Karpas-422 (cell line): ENCODE measurements at regions not wholly inside any gene's neighbourhood (a gene's known extent, or its start where the extent isn't known, plus 50 kb on each side); places are given as distances from the start of the nearest gene placed in this dataset.
"Not testable (repeated sequence)": the region's sequence is repeated elsewhere in the genome, so short reads cannot be mapped to it uniquely, and the experiment has no call there.

Experiments used
- DNase-seq: peaks from one replicate; pipeline ENCODE4 v3.0.0-alpha.2; 2015
- H2AFZ ChIP-seq: fragments of 200-600 bp; sonication (generic); 2 replicates; pipeline ENCODE4 v1.6.1; 2014; ENCODE audit warnings: antibody characterized with exemption, low read length, mixed read lengths
- H3K27ac ChIP-seq: fragments of 200-600 bp; sonication (generic); 2 replicates; pipeline ENCODE4 v1.5.1; 2014; ENCODE audit warnings: mild to moderate bottlenecking, low read length, moderate library complexity
- H3K27me3 ChIP-seq: fragments of 200-600 bp; sonication (generic); 2 replicates; pipeline ENCODE4 v1.6.1; 2014; ENCODE audit warnings: low read length, mixed read lengths
- H3K36me3 ChIP-seq: fragments of 200-600 bp; sonication (generic); 2 replicates; pipeline ENCODE4 v1.6.1; 2014; ENCODE audit warnings: low read length, mixed read lengths; ENCODE audit not compliant: insufficient read depth
- H3K4me1 ChIP-seq: fragments of 200-600 bp; sonication (generic); 2 replicates; pipeline ENCODE4 v1.6.1; 2014; ENCODE audit warnings: mild to moderate bottlenecking, low read length, mixed read lengths
- H3K4me2 ChIP-seq: fragments of 200-600 bp; sonication (generic); 2 replicates; pipeline ENCODE4 v1.6.1; 2014; ENCODE audit warnings: low read length, low read depth, mild to moderate bottlenecking; ENCODE audit not compliant: poor library complexity, severe bottlenecking
- H3K4me3 ChIP-seq: fragments of 200-600 bp; sonication (generic); 2 replicates; pipeline ENCODE4 v1.5.1; 2014; ENCODE audit warnings: mild to moderate bottlenecking, antibody characterized with exemption, low read length, mixed read lengths
- H3K79me2 ChIP-seq: fragments of 200-600 bp; sonication (generic); 2 replicates; pipeline ENCODE4 v1.6.1; 2014; ENCODE audit warnings: mild to moderate bottlenecking, low read length, mixed read lengths
- H3K9ac ChIP-seq: fragments of 200-600 bp; sonication (generic); 2 replicates; pipeline ENCODE4 v1.6.0; 2014; ENCODE audit warnings: low read length
- H3K9me2 ChIP-seq: fragments of 200-600 bp; sonication (generic), shearing (Covaris generic); replicated peaks from 2 replicates; pipeline ENCODE4 v1.6.0; 2014; ENCODE audit warnings: mild to moderate bottlenecking, low read length, moderate library complexity; ENCODE audit not compliant: insufficient read depth
- H3K9me3 ChIP-seq: fragments of 300-700, 200-600 bp; sonication (generic); 2 replicates; pipeline ENCODE4 v1.6.1; 2014; ENCODE audit warnings: low read length, mixed read lengths
- H4K20me1 ChIP-seq: fragments of 200-600 bp; sonication (generic); 2 replicates; pipeline ENCODE4 v1.6.1; 2014; ENCODE audit warnings: mild to moderate bottlenecking, antibody characterized with exemption, low read length, low read depth; ENCODE audit not compliant: insufficient read depth

DNA sequence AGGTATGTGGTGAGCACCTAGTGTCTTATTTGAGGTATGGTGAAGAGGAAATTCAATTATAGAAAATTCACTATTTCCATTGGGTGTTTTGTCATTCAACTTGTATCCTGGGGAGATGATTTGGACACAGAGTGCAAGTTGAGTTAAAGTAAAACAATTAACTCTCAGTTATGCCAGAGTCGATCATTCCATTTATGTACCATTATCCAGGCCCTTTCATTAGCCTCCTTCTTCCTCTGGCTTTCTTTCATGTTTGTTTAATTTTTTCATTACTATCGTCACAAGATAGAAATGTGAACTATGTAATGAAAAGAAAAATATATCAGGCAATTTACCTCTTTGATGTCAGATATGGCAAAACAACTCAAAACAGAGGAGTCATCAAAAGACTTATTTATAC is 1347.2 kb upstream of the NUDT12 start:
- peaks cover 24% of the 10 kb centered on the region for H3K9me3 ChIP-seq
- DNase-seq, result no peak
- no peak overlapping the region for H3K27ac ChIP-seq
- H3K4me3 ChIP-seq, result no peak overlapping the region
- no peak overlapping the region for H3K4me2 ChIP-seq
- no peak overlapping the region for H3K9ac ChIP-seq
- H2AFZ ChIP-seq, result no peak overlapping the region
- H4K20me1 ChIP-seq, result no peaks in the 10 kb centered on the region
- H3K9me2 ChIP-seq, result no peaks in the 10 kb centered on the region
- H3K27me3 ChIP-seq, result no peaks in the 10 kb centered on the region
- H3K4me1 ChIP-seq, result no peaks in the 10 kb centered on the region
- no peaks in the 10 kb centered on the region for H3K79me2 ChIP-seq
- no peaks in the 10 kb centered on the region for H3K36me3 ChIP-seq

DNA sequence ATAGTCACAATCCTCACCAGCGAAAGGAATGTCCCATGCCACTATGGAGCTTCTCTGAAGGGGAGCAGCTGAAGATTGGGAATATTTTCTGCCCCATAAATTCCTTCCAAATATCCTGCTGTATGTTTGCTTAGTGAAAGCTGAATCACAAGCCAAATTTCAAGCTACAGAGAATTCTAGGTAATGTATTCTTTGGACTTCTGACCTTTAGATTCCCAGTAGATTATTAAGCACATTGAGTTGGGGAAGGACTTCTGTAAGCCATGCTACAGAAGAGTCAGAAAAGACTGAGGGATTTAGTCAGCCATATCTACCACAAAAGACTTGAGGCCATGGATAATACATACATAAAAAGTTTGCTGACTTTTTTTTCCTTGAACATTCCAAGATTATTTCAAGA is 1342.0 kb upstream of the NUDT12 start:
- peaks cover 25% of the 10 kb centered on the region for H3K9me3 ChIP-seq
- no peak overlapping the region for H3K9ac ChIP-seq
- H3K27me3 ChIP-seq, result no peaks in the 10 kb centered on the region
- H3K4me1 ChIP-seq, result no peaks in the 10 kb centered on the region
- DNase-seq, result no peak
- no peaks in the 10 kb centered on the region for H4K20me1 ChIP-seq
- H3K79me2 ChIP-seq, result no peaks in the 10 kb centered on the region
- no peak overlapping the region for H3K27ac ChIP-seq
- no peak overlapping the region for H3K4me2 ChIP-seq
- no peak overlapping the region for H2AFZ ChIP-seq
- no peaks in the 10 kb centered on the region for H3K36me3 ChIP-seq
- H3K9me2 ChIP-seq, result no peaks in the 10 kb centered on the region
- H3K4me3 ChIP-seq, result no peak overlapping the region

DNA sequence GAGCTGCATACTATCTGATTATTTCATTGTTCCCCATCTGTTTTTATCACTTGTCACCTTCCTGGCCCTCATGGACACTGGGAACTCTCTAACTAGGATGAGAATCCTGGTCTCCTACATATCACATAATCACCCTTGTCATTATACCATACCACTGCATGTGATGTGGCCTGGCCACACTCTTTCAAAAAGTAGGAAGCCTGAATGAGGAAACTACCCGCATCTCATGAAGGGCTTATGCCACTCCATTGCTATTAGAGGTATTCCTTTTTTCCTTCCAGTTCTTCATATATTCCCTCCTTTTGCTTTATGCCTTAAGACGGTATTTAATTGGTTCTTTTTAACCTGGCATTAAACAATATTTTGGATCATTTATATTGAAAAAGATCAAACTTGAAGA is 1341.4 kb upstream of the NUDT12 start:
- H3K4me2 ChIP-seq, result no peak overlapping the region
- H3K36me3 ChIP-seq, result no peaks in the 10 kb centered on the region
- no peaks in the 10 kb centered on the region for H3K27me3 ChIP-seq
- H3K9me3 ChIP-seq, result peaks cover 29% of the 10 kb centered on the region
- no peak overlapping the region for H3K4me3 ChIP-seq
- DNase-seq, result no peak
- H3K9me2 ChIP-seq, result no peaks in the 10 kb centered on the region
- no peak overlapping the region for H3K27ac ChIP-seq
- no peaks in the 10 kb centered on the region for H3K4me1 ChIP-seq
- no peak overlapping the region for H2AFZ ChIP-seq
- H3K79me2 ChIP-seq, result no peaks in the 10 kb centered on the region
- H4K20me1 ChIP-seq, result no peaks in the 10 kb centered on the region
- H3K9ac ChIP-seq, result no peak overlapping the region

DNA sequence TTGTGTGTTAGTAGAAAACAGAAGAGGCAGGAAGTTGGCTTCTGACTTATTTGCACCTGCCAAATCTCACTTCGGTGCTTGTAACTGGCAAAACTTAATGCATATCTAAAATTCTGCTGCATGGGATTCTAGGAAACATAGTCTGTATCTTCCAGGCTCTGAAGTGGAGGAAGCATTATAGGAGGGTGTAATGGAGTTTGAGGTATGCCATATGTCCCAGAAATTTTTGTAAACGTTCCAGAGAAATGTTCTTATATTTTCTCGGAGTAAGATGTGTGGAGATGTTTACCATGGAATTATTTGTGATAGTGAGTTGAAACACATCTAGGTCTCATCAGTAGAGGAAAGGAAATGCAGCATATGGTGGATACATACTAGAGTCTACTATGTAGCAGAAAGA is 1329.0 kb upstream of the NUDT12 start:
- Histone ChIP-seq H3K9ac (no peak overlapping the region), H3K27ac (no peak overlapping the region), H3K4me2 (no peak overlapping the region), H3K36me3 (no peaks in the 10 kb centered on the region), H2AFZ (no peak overlapping the region), H3K4me3 (no peak overlapping the region), H3K9me3 (peaks cover 46% of the 10 kb centered on the region), H3K4me1 (no peaks in the 10 kb centered on the region), H3K79me2 (no peaks in the 10 kb centered on the region), H3K9me2 (no peaks in the 10 kb centered on the region), H3K27me3 (no peaks in the 10 kb centered on the region), H4K20me1 (no peaks in the 10 kb centered on the region)
- no peak for DNase-seq

DNA sequence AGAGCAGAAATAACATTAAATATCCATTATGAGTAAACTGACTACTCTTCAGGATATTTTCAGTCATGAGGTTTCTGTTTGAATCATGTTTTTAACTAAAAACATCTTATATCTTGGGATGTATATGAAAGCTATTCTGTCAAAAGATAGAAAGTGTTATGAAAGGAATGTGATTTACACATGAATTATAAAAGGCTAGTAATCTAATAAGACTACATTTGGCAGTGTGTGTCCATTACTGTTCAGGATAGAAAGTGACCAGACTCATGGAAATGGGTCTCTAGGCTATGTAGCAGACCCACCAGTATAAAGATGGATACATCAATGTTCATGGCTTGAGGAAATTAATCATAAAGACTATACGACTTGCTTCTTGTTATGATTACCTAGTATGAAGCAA is 1328.2 kb upstream of the NUDT12 start:
- Histone ChIP-seq H3K36me3 (no peaks in the 10 kb centered on the region), H3K9ac (no peak overlapping the region), H3K27me3 (no peaks in the 10 kb centered on the region), H3K9me2 (no peaks in the 10 kb centered on the region), H3K4me2 (no peak overlapping the region), H3K27ac (no peak overlapping the region), H3K79me2 (no peaks in the 10 kb centered on the region), H4K20me1 (no peaks in the 10 kb centered on the region), H3K4me1 (no peaks in the 10 kb centered on the region), H3K9me3 (peaks cover 42% of the 10 kb centered on the region), H3K4me3 (no peak overlapping the region), H2AFZ (no peak overlapping the region)
- no peak for DNase-seq

DNA sequence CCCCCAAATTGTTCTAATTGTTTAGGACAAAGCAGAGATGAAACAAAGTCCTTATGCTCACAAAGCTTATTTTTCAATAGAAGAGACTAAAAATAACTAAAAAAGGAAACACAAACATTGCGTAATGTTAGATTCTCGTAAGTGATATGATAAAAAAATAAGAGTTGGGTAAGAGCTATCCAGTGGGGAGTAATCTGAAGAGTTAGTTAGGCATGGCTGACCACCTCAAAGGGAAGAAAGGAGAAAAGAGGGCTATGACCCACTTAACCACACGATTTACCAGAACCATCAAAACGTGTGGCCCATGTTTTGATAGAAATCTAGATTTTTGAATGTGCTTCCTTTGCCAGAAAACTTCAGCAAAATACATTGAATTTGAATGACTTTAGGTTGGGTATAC is 1296.8 kb upstream of the NUDT12 start:
- Histone ChIP-seq H3K9ac (no peak overlapping the region), H3K9me3 (peaks cover 37% of the 10 kb centered on the region), H3K4me2 (no peak overlapping the region), H3K27ac (no peak overlapping the region), H4K20me1 (no peaks in the 10 kb centered on the region), H3K4me1 (no peaks in the 10 kb centered on the region), H3K79me2 (no peaks in the 10 kb centered on the region), H3K4me3 (no peak overlapping the region), H3K27me3 (no peaks in the 10 kb centered on the region), H2AFZ (no peak overlapping the region), H3K9me2 (no peaks in the 10 kb centered on the region), H3K36me3 (no peaks in the 10 kb centered on the region)
- no peak for DNase-seq

DNA sequence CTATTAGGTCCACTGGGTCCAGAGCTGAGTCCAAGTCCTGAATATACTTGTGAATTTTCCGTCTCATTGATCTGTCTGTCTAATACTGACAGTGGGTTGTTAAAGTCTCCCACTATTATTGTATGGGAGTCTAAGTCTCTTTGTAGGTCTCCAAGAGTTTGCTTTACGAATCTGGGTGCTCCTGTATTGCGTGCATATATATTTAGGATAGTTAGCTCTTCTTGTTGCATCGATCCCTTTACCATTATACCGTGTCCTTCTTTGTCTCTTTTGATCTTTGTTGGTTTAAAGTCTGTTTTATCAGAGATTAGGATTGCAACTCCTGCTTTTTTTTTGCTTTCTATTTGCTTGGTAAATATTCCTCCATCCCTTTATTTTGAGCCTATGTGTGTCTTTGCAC is 1289.5 kb upstream of the NUDT12 start:
- not testable (repeated sequence) for H2AFZ ChIP-seq, H3K27ac ChIP-seq, H3K9me2 ChIP-seq, H3K27me3 ChIP-seq, H3K4me3 ChIP-seq, H3K79me2 ChIP-seq, H3K4me1 ChIP-seq, DNase-seq, H3K36me3 ChIP-seq, H3K9ac ChIP-seq, H4K20me1 ChIP-seq, H3K4me2 ChIP-seq
- H3K9me3 ChIP-seq, result peaks cover 24% of the 10 kb centered on the region

DNA sequence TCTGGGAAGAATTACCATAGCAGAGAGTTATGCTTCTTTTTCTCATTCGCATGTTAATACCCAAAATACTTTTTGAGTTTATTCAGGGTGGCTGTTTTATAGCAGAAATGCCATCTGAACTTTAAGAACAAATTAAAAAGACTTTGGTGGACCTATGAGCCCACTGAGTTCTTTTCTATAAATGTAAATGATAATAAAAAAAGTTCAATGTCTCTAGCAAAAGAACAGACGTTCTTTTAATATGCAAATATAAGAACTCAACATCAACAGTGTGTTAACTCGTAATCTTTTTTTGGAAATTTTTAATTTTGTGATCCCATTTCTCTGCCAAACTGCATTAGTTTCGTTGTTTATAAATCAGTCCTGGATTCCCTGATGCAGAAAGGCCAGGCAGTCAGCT is 1283.0 kb upstream of the NUDT12 start:
- Histone ChIP-seq H3K27ac (no peak overlapping the region), H3K4me1 (no peaks in the 10 kb centered on the region), H3K36me3 (no peaks in the 10 kb centered on the region), H3K9ac (no peak overlapping the region), H3K4me3 (no peak overlapping the region), H3K27me3 (no peaks in the 10 kb centered on the region), H3K79me2 (no peaks in the 10 kb centered on the region), H2AFZ (no peak overlapping the region), H3K4me2 (no peak overlapping the region), H4K20me1 (no peaks in the 10 kb centered on the region), H3K9me2 (no peaks in the 10 kb centered on the region), H3K9me3 (peaks cover 32% of the 10 kb centered on the region)
- no peak for DNase-seq

DNA sequence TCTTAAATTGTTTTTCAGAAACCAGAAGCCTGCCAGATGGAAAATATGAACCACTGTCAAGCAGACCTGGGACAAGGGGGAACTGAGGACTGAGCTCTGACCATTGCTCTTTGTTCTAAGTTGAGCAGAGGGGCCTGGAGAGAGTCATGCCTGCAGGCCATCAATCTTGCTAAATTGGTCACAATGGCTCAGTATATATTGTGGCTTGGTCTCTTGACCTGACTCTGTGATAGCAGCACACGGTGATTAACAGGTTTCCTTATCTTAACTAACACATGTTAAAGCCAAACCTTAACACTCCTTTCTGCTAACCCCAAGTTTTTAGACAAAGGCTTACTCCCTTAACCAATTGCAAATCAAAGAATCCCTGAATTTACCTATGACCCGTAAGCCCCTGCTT is 1281.2 kb upstream of the NUDT12 start:
- Histone ChIP-seq H2AFZ (no peak overlapping the region), H3K9ac (no peak overlapping the region), H3K4me3 (no peak overlapping the region), H3K36me3 (no peaks in the 10 kb centered on the region), H3K79me2 (no peaks in the 10 kb centered on the region), H3K27me3 (no peaks in the 10 kb centered on the region), H3K9me3 (peaks cover 40% of the 10 kb centered on the region), H3K4me1 (no peaks in the 10 kb centered on the region), H3K27ac (no peak overlapping the region), H4K20me1 (no peaks in the 10 kb centered on the region), H3K4me2 (no peak overlapping the region), H3K9me2 (no peaks in the 10 kb centered on the region)
- DNase-seq, result no peak
